CD4-positive, alpha-beta memory T cell (primary cell): ENCODE measurements at regions not wholly inside any gene's neighbourhood (a gene's known extent, or its start where the extent isn't known, plus 50 kb on each side); places are given as distances from the start of the nearest gene placed in this dataset.

Experiments used
- CTCF ChIA-PET: fragments of 350-600 bp; sonication (Branson Sonifier 250); formaldehyde crosslinking; loops from one replicate; lab custom pipeline; 2021; ENCODE audit warnings: inconsistent platforms; ENCODE audit not compliant: partially characterized antibody; lab: Charles Lee
- POLR2A ChIA-PET: fragments of 350-600 bp; sonication (Branson Sonifier 250); formaldehyde crosslinking; loops from one replicate; lab custom pipeline; 2021; ENCODE audit not compliant: partially characterized antibody; lab: Charles Lee
- DNase-seq, 5 donors: peaks; one replicate each; pipeline versions ENCODE4 v3.0.0 to v3.0.0-alpha.2; 2020 to 2022; ENCODE audit warnings: mixed read lengths in 1 of 5
- H3K27ac ChIP-seq: one replicate; pipeline ENCODE4 v1.7.0; 2013; ENCODE audit warnings: low read depth, low read length
- H3K27me3 ChIP-seq: 2 replicates; pipeline ENCODE4 v1.7.0; 2013; ENCODE audit warnings: mild to moderate bottlenecking, low read length, moderate library complexity; ENCODE audit not compliant: insufficient read depth
- H3K36me3 ChIP-seq: 2 replicates; pipeline ENCODE4 v1.7.0; 2013; ENCODE audit warnings: mild to moderate bottlenecking, low read length, moderate library complexity; ENCODE audit not compliant: insufficient read depth
- H3K4me1 ChIP-seq: 2 replicates; pipeline ENCODE4 v1.7.0; 2013; ENCODE audit warnings: mild to moderate bottlenecking, low read length, moderate library complexity; ENCODE audit not compliant: insufficient read depth
- H3K4me3 ChIP-seq, 2 donors: one replicate each; pipeline ENCODE4 v1.7.0; 2013; ENCODE audit warnings: low read length in 2 of 2, mild to moderate bottlenecking in 1 of 2
- H3K9me3 ChIP-seq, 2 donors: one replicate each; pipeline ENCODE4 v1.7.0; 2013; ENCODE audit warnings: low read length in 2 of 2, control low read depth in 1 of 2; ENCODE audit not compliant: control insufficient read depth in 1 of 2
- H3K27ac Mint-ChIP-seq, 7 donors: one replicate each; pipeline ENCODE4 v1.8.0; 2020 to 2021; ENCODE audit warnings: mixed read lengths in 7 of 7, mild to moderate bottlenecking in 6 of 7, inconsistent platforms in 3 of 7, moderate library complexity in 3 of 7
- H3K27me3 Mint-ChIP-seq, 2 donors: one replicate each; pipeline ENCODE4 v1.8.0; 2020 to 2021; ENCODE audit warnings: mixed read lengths in 2 of 2
- H3K36me3 Mint-ChIP-seq, 2 donors: one replicate each; pipeline ENCODE4 v1.8.0; 2020 to 2021; ENCODE audit warnings: mixed read lengths in 2 of 2, inconsistent platforms in 1 of 2, mild to moderate bottlenecking in 1 of 2
- H3K4me1 Mint-ChIP-seq, 4 donors: one replicate each; pipeline ENCODE4 v1.8.0; 2020 to 2021; ENCODE audit warnings: mixed read lengths in 4 of 4, mild to moderate bottlenecking in 1 of 4
- H3K4me3 Mint-ChIP-seq, 8 donors: one replicate each; pipeline ENCODE4 v1.8.0; 2020 to 2021; ENCODE audit warnings: mixed read lengths in 8 of 8, mild to moderate bottlenecking in 7 of 8, moderate library complexity in 6 of 8, inconsistent platforms in 3 of 8
- H3K9me3 Mint-ChIP-seq, 8 donors: one replicate each; pipeline ENCODE4 v1.8.0; 2020 to 2021; ENCODE audit warnings: mixed read lengths in 8 of 8, mild to moderate bottlenecking in 5 of 8, inconsistent platforms in 3 of 8, moderate library complexity in 1 of 8
- intact Hi-C: fragments of 100-400 bp; cut with micrococcal nuclease; formaldehyde crosslinking; loops from one replicate; pipeline ENCODE4 v1.15.1; 2023

DNA sequence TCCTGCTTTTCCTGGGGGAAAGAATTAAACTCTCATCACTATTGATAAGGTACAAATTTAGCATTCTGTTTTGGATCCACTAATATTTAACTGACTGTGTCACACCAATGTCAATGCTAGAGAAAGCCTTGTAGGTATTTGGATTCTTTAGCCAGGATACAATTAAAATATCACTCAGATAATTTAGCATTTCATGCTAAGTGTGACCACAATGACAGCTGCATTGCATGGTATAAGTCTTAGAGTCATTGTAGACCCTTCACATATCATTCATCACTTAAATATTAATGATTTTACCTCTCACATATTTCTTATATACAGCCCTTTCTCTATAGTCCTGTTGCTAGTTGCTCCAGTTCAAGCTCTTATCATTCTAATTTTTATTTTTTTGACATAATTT lies 85.3 kb upstream of the ATP2B1 start:
- no peak overlapping the region for H3K27ac ChIP-seq
- Mint-ChIP-seq H3K27ac (no peak overlapping the region), H3K4me1 (peaks cover 4 to 8% (median 7%) of the 10 kb centered on the region in 4 donors), H3K4me3 (no peak overlapping the region), H3K36me3 (no peaks in the 10 kb centered on the region), H3K9me3 (peaks cover 0 to 3% (median 0%) of the 10 kb centered on the region in 8 donors), H3K27me3 (no peaks in the 10 kb centered on the region)
- POLR2A ChIA-PET: no interaction called here
- DNase-seq: no peak
- intact Hi-C loops: no loop called here
- H3K36me3 ChIP-seq: no peaks in the 10 kb centered on the region
- no peak overlapping the region for H3K4me3 ChIP-seq
- CTCF ChIA-PET: no interaction called here
- no peaks in the 10 kb centered on the region for H3K27me3 ChIP-seq
- H3K9me3 ChIP-seq: no peaks in the 10 kb centered on the region
- no peaks in the 10 kb centered on the region for H3K4me1 ChIP-seq

DNA sequence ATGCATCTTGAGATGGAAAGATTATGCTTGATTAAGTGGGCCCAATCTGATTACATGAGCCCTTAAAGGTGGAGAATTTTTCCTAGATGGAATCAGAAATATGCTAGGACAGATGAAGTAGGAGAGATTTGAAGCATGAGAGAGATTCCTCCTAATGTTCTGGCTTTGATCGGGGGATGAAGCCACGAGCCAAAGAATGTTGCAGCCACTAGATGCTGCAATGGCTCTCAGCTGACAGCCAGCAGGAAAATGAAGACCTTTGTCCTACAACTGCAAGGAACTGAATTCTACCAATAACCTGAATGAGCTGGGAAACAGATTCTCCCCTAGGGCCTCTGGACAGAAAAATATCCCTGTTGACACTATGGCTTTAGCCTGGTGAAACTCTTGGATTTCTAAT lies 82.6 kb upstream of the ATP2B1 start:
- ChIA-PET CTCF (no interaction called here), POLR2A (no interaction called here)
- H3K4me1 Mint-ChIP-seq: peaks cover 0 to 8% (median 5%) of the 10 kb centered on the region in 4 donors
- no peaks in the 10 kb centered on the region for H3K36me3 ChIP-seq
- H3K36me3 Mint-ChIP-seq: peaks cover 0 to 1% of the 10 kb centered on the region in 2 donors
- no peak for DNase-seq
- H3K27me3 Mint-ChIP-seq: no peaks in the 10 kb centered on the region
- no peak overlapping the region for H3K27ac Mint-ChIP-seq
- peaks cover 0 to 14% (median 5%) of the 10 kb centered on the region in 8 donors for H3K9me3 Mint-ChIP-seq
- no peak overlapping the region for H3K4me3 ChIP-seq
- peaks cover 0 to 4% of the 10 kb centered on the region in 2 donors for H3K9me3 ChIP-seq
- no peaks in the 10 kb centered on the region for H3K4me1 ChIP-seq
- no peaks in the 10 kb centered on the region for H3K27me3 ChIP-seq
- H3K4me3 Mint-ChIP-seq: no peak overlapping the region
- intact Hi-C loops: no loop called here
- no peak overlapping the region for H3K27ac ChIP-seq

DNA sequence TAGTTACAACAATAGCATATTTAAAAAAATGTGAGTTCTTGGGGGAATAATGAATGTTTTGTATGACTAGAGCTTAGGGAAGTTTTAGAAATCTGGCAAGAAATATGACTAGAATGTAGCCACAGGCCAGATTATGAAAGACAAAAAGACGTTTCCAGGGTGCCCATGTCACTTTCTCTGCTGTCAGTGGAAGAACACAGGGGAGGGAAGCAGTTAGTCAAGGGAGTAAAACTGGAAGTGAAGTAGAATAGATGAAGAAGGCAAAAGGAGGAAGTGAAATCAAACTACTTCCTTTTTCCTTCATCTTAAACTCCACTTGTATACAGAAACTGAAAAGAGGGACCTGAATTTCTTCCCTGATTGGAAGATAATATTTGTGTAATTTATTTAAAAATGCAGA lies 81.2 kb upstream of the ATP2B1 start:
- Mint-ChIP-seq H3K27ac (no peak overlapping the region), H3K4me3 (peak overlapping the region in 1 of 8 donors; percentile 31), H3K9me3 (peaks cover 0 to 26% (median 15%) of the 10 kb centered on the region in 8 donors), H3K27me3 (no peaks in the 10 kb centered on the region), H3K4me1 (peaks cover 0 to 4% (median 4%) of the 10 kb centered on the region in 4 donors), H3K36me3 (peaks cover 4 to 9% of the 10 kb centered on the region in 2 donors)
- intact Hi-C loops: no loop called here
- Histone ChIP-seq H3K36me3 (no peaks in the 10 kb centered on the region), H3K27ac (no peak overlapping the region), H3K4me1 (no peaks in the 10 kb centered on the region), H3K27me3 (no peaks in the 10 kb centered on the region), H3K9me3 (peaks cover 0 to 6% of the 10 kb centered on the region in 2 donors), H3K4me3 (no peak overlapping the region)
- CTCF ChIA-PET: no interaction called here
- POLR2A ChIA-PET: no interaction called here
- no peak for DNase-seq

DNA sequence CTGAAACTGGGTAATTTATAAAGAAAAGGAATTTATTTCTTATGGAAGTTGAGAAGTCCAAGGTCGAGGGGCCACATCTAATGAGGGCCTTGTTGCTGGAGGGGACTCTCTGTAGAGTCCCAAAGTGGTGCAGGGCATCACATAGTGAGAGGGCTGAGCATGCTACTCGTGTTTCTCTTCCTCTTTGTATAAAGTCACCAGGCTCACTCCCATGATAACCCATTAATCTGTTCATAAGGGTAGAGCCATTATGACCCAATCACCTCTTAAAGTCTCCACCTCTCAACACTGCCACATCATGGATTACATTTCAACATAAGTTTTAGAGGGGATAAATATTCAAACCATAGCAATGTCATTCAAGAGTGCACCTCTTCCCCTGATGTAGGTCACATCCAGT lies 79.1 kb upstream of the ATP2B1 start:
- peaks cover 4 to 9% of the 10 kb centered on the region in 2 donors for H3K36me3 Mint-ChIP-seq
- Histone ChIP-seq H3K4me3 (no peak overlapping the region), H3K9me3 (peaks cover 0 to 6% of the 10 kb centered on the region in 2 donors), H3K27me3 (no peaks in the 10 kb centered on the region), H3K4me1 (no peaks in the 10 kb centered on the region), H3K36me3 (no peaks in the 10 kb centered on the region), H3K27ac (no peak overlapping the region)
- H3K27me3 Mint-ChIP-seq: no peaks in the 10 kb centered on the region
- no peak overlapping the region for H3K4me3 Mint-ChIP-seq
- DNase-seq: no peak
- peaks cover 0 to 26% (median 15%) of the 10 kb centered on the region in 8 donors for H3K9me3 Mint-ChIP-seq
- H3K4me1 Mint-ChIP-seq: peaks cover 0 to 10% (median 6%) of the 10 kb centered on the region in 4 donors
- intact Hi-C loops: no loop called here
- POLR2A ChIA-PET: no interaction called here
- H3K27ac Mint-ChIP-seq: peak overlapping the region in 1 of 7 donors; percentile 4
- CTCF ChIA-PET: no interaction called here

DNA sequence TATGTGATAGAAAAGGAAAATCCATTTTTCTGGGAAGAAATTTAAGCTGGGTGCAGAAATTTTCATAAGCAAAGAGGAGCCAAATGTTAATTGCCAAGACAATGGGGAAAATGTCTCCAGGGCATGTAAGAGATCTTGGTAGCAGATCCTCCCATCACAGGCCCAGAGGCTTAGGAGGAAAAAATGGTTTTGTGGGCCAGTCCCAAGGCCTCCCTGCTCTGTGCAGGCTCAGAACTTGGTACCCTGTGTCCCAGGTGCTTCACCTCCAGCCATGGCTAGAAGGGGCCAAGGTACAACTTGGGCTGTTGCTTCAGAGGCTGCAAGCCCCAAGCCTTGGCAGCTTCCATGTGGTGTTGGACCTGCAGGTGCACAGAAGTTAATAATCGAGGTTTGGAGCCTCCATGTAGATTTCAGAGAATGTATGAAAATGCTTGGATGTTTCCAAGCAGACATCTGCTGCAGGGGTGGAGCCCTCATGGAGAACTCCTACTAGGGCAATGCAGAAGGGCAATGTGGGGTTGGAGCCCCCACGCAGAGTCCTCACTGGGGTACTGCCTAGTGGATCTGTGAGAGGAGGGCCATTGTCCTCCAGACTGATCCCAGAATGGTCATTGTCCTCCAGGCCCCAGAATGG lies 77.7 kb upstream of the ATP2B1 start:
- peaks cover 0 to 6% of the 10 kb centered on the region in 2 donors for H3K9me3 ChIP-seq
- H3K36me3 Mint-ChIP-seq: peaks cover 4 to 9% of the 10 kb centered on the region in 2 donors
- H3K36me3 ChIP-seq: no peaks in the 10 kb centered on the region
- no peak overlapping the region for H3K4me3 ChIP-seq
- no peaks in the 10 kb centered on the region for H3K27me3 Mint-ChIP-seq
- no peaks in the 10 kb centered on the region for H3K4me1 ChIP-seq
- no peak overlapping the region for H3K4me3 Mint-ChIP-seq
- no peaks in the 10 kb centered on the region for H3K27me3 ChIP-seq
- H3K27ac Mint-ChIP-seq: no peak overlapping the region
- no peak for DNase-seq
- POLR2A ChIA-PET: no interaction called here
- H3K27ac ChIP-seq: no peak overlapping the region
- CTCF ChIA-PET: no interaction called here
- intact Hi-C loops: no loop called here
- peaks cover 0 to 26% (median 15%) of the 10 kb centered on the region in 8 donors for H3K9me3 Mint-ChIP-seq
- peaks cover 0 to 15% (median 10%) of the 10 kb centered on the region in 4 donors for H3K4me1 Mint-ChIP-seq

DNA sequence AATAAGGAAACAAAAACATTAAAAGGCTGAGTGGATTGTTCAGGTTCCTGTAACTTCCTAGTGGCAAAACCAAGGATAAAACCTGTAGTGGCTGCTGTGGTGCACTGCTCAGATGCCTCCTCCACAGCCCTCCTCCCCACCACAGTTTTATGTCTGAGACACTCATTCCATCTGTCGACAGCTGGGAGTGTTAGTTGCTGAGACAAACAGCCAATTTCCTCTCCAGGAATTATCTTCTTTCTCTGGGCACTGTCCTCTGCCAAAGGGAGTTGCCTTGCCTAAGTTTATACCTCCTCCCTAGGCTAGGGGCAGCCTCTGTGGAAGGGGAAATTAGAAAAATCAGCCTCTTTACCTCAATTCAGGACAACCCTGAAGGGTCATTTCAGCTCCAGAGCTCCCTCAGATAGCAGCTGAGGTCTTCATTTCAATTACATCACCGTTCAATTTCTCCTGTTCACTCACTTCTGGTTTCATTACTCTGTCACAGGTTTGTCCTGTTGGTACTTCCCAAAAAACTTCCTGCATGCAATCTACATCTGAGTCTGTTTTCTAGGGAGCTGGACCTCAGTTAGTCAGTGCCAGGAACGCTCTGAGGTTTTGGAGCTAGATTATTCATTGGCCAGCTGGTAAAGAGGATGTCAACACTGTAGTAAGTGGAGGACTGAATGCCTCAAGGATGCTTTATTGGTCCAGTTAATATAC lies 74.9 kb upstream of the ATP2B1 start:
- H3K27ac ChIP-seq: no peak overlapping the region
- Mint-ChIP-seq H3K9me3 (peaks cover 0 to 26% (median 15%) of the 10 kb centered on the region in 8 donors), H3K27ac (peak overlapping the region in 1 of 7 donors; percentile 69), H3K4me1 (peaks cover 0 to 16% (median 6%) of the 10 kb centered on the region in 4 donors), H3K4me3 (no peak overlapping the region), H3K27me3 (no peaks in the 10 kb centered on the region), H3K36me3 (peaks cover 4 to 9% of the 10 kb centered on the region in 2 donors)
- H3K4me1 ChIP-seq: no peaks in the 10 kb centered on the region
- CTCF ChIA-PET: interaction anchor here (1.6 kb wide), 1 partner anchor 16 kb away, joined by 4 read pairs; no protein-coding TSS in a partner anchor
- no peak for DNase-seq
- H3K27me3 ChIP-seq: no peaks in the 10 kb centered on the region
- H3K4me3 ChIP-seq: no peak overlapping the region
- H3K36me3 ChIP-seq: no peaks in the 10 kb centered on the region
- POLR2A ChIA-PET: interaction anchor here (0.6 to 1.8 kb wide), 3 partner anchors 14 to 77 kb away, joined by 4 to 7 read pairs (median 5); partner anchors contain the start of gene ATP2B1
- intact Hi-C loops: loop anchor here (2.0 kb wide), 1 partner anchor 15 kb away; no protein-coding TSS in a partner anchor
- H3K9me3 ChIP-seq: peaks cover 0 to 6% of the 10 kb centered on the region in 2 donors

DNA sequence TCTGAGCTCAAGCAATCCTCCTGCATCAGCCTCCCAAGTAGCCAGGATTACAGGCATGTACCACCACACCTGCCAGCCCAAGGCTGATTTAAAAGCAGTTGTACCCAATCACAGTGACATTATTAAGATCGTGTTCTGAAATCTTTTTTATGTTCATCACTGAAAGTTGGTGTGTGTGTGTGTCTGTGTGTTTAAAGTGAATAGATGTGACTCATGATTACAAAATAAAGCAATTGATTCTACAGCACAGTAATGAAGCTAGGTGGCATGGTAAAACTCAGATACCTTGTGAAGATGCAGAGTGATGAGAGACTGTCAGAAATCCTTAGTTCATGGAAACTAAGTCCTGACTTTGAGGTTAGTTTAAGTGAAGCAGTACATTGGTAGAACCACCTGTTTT lies 74.2 kb upstream of the ATP2B1 start:
- Mint-ChIP-seq H3K9me3 (peaks cover 3 to 26% (median 15%) of the 10 kb centered on the region in 8 donors), H3K4me3 (no peak overlapping the region), H3K36me3 (peaks cover 4 to 9% of the 10 kb centered on the region in 2 donors), H3K27me3 (no peaks in the 10 kb centered on the region), H3K4me1 (peaks cover 0 to 15% (median 6%) of the 10 kb centered on the region in 4 donors), H3K27ac (peak overlapping the region in 2 of 7 donors; percentile 19 to 41)
- ChIA-PET POLR2A (interaction anchor here (1.7 kb wide), 1 partner anchor 74 kb away, joined by 7 read pairs; the partner anchor contains the start of gene ATP2B1), CTCF (interaction anchor here (1.2 to 1.6 kb wide), 2 partner anchors 10 to 16 kb away, joined by 3 to 4 read pairs; no protein-coding TSS in a partner anchor)
- no peaks in the 10 kb centered on the region for H3K4me1 ChIP-seq
- intact Hi-C loops: loop anchor here (2.0 kb wide), 1 partner anchor 14 kb away; no protein-coding TSS in a partner anchor
- H3K9me3 ChIP-seq: peaks cover 0 to 6% of the 10 kb centered on the region in 2 donors
- H3K4me3 ChIP-seq: no peak overlapping the region
- no peak for DNase-seq
- H3K36me3 ChIP-seq: no peaks in the 10 kb centered on the region
- no peak overlapping the region for H3K27ac ChIP-seq
- H3K27me3 ChIP-seq: no peaks in the 10 kb centered on the region
